ENCODE measurements at regions not wholly inside any gene's neighbourhood (a gene's known extent, or its start where the extent isn't known, plus 50 kb on each side); places are given as distances from the start of the nearest gene placed in this dataset.

GRCh38 chr2:146433116-146433875 is 1411.5 kb upstream of the ACVR2A start:
- H3K4me1 ChIP-seq: no peaks in the 10 kb centered on the region
- H3K4me3 ChIP-seq: no peak overlapping the region
- no peaks in the 10 kb centered on the region for H3K36me3 ChIP-seq
- intact Hi-C loops (cut with DNase I): no loop called here
- no peak for DNase-seq
- no peak for ATAC-seq
- H3K9me3 ChIP-seq: no peaks in the 10 kb centered on the region
- TF ChIP-seq CTCF (IDR thresholded peaks at IDR 0.05): no peak
- H3K27ac ChIP-seq: no peak overlapping the region
- H3K27me3 ChIP-seq: no peaks in the 10 kb centered on the region

- intact Hi-C loops (cut with DNase I): no loop called here
- H3K9me3 ChIP-seq: no peaks in the 10 kb centered on the region
- no peaks in the 10 kb centered on the region for H3K27me3 ChIP-seq
- TF ChIP-seq CTCF (IDR thresholded peaks at IDR 0.05): no peak
- DNase-seq (no peak), ATAC-seq (no peak)
- H3K4me1 ChIP-seq: no peaks in the 10 kb centered on the region
- H3K36me3 ChIP-seq: no peaks in the 10 kb centered on the region
- no peak overlapping the region for H3K27ac ChIP-seq
- H3K4me3 ChIP-seq: no peak overlapping the region
Measured at GRCh38 chr2:146429366-146429765, 1415.5 kb upstream of the ACVR2A start.

GRCh38 chr2:146417942-146418341 is 1426.9 kb upstream of the ACVR2A start:
- Histone ChIP-seq H3K4me1 (no peaks in the 10 kb centered on the region), H3K27ac (no peak overlapping the region), H3K27me3 (no peaks in the 10 kb centered on the region), H3K4me3 (no peak overlapping the region), H3K36me3 (no peaks in the 10 kb centered on the region), H3K9me3 (no peaks in the 10 kb centered on the region)
- no peak for TF ChIP-seq CTCF (IDR thresholded peaks at IDR 0.05)
- ATAC-seq (no peak), DNase-seq (no peak)
- intact Hi-C loops (cut with DNase I): no loop called here

DNA sequence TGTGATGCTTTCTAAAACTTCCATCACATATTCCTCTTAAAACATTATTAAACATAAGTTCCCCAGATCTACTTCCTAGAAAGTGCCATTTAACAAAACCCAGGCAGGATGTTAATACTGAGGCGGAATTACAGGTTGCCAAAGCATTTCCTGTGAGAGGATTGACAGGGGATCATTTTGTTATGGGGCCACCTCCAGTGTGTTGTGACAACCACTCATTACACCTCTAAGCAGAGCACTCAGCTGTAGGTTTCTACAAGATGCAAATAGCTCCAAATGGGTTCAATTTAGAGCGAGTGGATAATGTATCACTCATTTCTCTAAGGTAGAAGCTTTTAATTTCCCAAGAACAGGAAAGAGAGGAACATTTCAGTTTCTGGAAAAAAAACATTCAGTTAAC is 1429.5 kb upstream of the ACVR2A start:
- DNase-seq (no peak), ATAC-seq (no peak)
- Histone ChIP-seq H3K36me3 (no peaks in the 10 kb centered on the region), H3K4me1 (no peaks in the 10 kb centered on the region), H3K27me3 (no peaks in the 10 kb centered on the region), H3K27ac (no peak overlapping the region), H3K4me3 (no peak overlapping the region), H3K9me3 (no peaks in the 10 kb centered on the region)
- intact Hi-C loops (cut with DNase I): no loop called here
- no peak for TF ChIP-seq CTCF (IDR thresholded peaks at IDR 0.05)

DNA sequence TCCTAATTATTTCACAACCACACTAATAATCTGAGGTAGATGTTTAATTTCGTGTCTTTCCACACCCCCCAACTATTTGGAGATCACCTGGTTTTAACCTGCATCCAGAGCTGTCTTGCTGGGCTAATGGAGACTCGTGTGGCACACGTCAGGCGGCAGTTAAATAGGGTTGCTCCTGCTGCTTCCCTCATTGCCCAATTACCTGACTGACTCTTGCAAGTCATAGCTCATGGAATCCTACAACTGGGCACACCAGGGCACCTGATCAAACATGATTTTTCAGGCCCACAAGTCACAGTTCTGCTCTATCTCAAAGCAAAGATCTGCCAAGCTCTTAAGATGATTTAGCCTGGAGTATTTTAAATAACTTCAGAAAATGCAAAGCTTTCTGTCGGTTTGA is 1430.4 kb upstream of the ACVR2A start:
- Histone ChIP-seq H3K4me1 (no peaks in the 10 kb centered on the region), H3K4me3 (no peak overlapping the region), H3K9me3 (no peaks in the 10 kb centered on the region), H3K27me3 (no peaks in the 10 kb centered on the region), H3K27ac (no peak overlapping the region), H3K36me3 (no peaks in the 10 kb centered on the region)
- DNase-seq (no peak), ATAC-seq (no peak)
- no peak for TF ChIP-seq CTCF (IDR thresholded peaks at IDR 0.05)
- intact Hi-C loops (cut with DNase I): no loop called here
